Fibroblast of the aortic adventitia (primary cell): ENCODE measurements at regions not wholly inside any gene's neighbourhood (a gene's known extent, or its start where the extent isn't known, plus 50 kb on each side); places are given as distances from the start of the nearest gene placed in this dataset.

Experiments used
- DNase-seq: peaks from one replicate; pipeline ENCODE4 v3.0.0-alpha.2; 2010; ENCODE audit warnings: low read depth
- H3K4me3 ChIP-seq: 2 replicates; pipeline ENCODE4 v1.5.1; 2011; ENCODE audit warnings: low read depth, mild to moderate bottlenecking, control low read depth, low read length, moderate library complexity
- CTCF ChIP-seq: IDR thresholded peaks from 2 replicates; pipeline ENCODE4 v1.5.1; 2011; ENCODE audit warnings: mild to moderate bottlenecking, low read length, control low read depth, inconsistent platforms; ENCODE audit not compliant: insufficient read depth

- DNase-seq, result no peak
- no peak overlapping the region for H3K4me3 ChIP-seq
- TF ChIP-seq CTCF, result no peak
Observed at GRCh38 chr18:1922066-1922465, 649.2 kb downstream of the METTL4 start.

GRCh38 chr18:1928711-1929110 is 642.6 kb downstream of the METTL4 start:
- no peak for DNase-seq
- H3K4me3 ChIP-seq, result no peak overlapping the region
- no peak for TF ChIP-seq CTCF

GRCh38 chr18:1929720-1930119 is 641.6 kb downstream of the METTL4 start:
- no peak for TF ChIP-seq CTCF
- no peak for DNase-seq
- H3K4me3 ChIP-seq, result no peak overlapping the region

GRCh38 chr18:1930291-1931270 is 640.7 kb downstream of the METTL4 start:
- H3K4me3 ChIP-seq, result no peak overlapping the region
- no peak for TF ChIP-seq CTCF
- DNase-seq, result no peak

GRCh38 chr18:1952486-1952885 is 618.8 kb downstream of the METTL4 start:
- H3K4me3 ChIP-seq, result no peak overlapping the region
- no peak for DNase-seq
- no peak for TF ChIP-seq CTCF

GRCh38 chr18:1954583-1955312 is 616.6 kb downstream of the METTL4 start:
- no peak overlapping the region for H3K4me3 ChIP-seq
- DNase-seq, result no peak
- no peak for TF ChIP-seq CTCF
